PC-3 (cell line): ENCODE measurements at regions not wholly inside any gene's neighbourhood (a gene's known extent, or its start where the extent isn't known, plus 50 kb on each side); places are given as distances from the start of the nearest gene placed in this dataset.
A peak's percentile ranks its signal among the peaks of the same experiment; 100 is the strongest.

Experiments
- ATAC-seq: fragments of 200-7000 bp; cut with Tn5 transposase; 2 replicates; pipeline ENCODE4 v1.9.1; 2020; ENCODE audit warnings: mild to moderate bottlenecking, moderate library complexity
- BruUV-seq: library from RNA; stranded (reverse); fragments of 400-500 nt; replicated peaks from 2 replicates; lab custom pipeline; 2021; lab: Mats Ljungman, UMichigan
- CTCF ChIA-PET: fragments of 300-600 bp; sonication (Branson Sonifier 250); formaldehyde crosslinking; loops from one replicate; lab custom pipeline; 2022; ENCODE audit warnings: antibody characterized with exemption; lab: Charles Lee
- POLR2A ChIA-PET: fragments of 300-600 bp; sonication (Branson Sonifier 250); formaldehyde crosslinking; loops from one replicate; lab custom pipeline; 2022; ENCODE audit warnings: antibody characterized with exemption; ENCODE audit not compliant: unreplicated experiment; lab: Charles Lee
- DNase-seq: peaks from one replicate; pipeline ENCODE4 v3.0.0-alpha.2; 2015
- H2AFZ ChIP-seq: fragments of 300-600 bp; sonication (generic); 2 replicates; pipeline ENCODE4 v1.6.0; 2016; ENCODE audit warnings: antibody characterized with exemption, low read length
- H3F3A ChIP-seq: fragments of 300-600 bp; sonication (generic); one replicate; pipeline ENCODE4 v1.6.0; 2017; ENCODE audit warnings: antibody characterized with exemption, low read length, control low read depth, mild to moderate bottlenecking; ENCODE audit not compliant: unreplicated experiment
- H3K27ac ChIP-seq: fragments of 300-600 bp; sonication (generic); 2 replicates; pipeline ENCODE4 v1.5.1; 2016; ENCODE audit warnings: mild to moderate bottlenecking, low read length
- H3K27me3 ChIP-seq: fragments of 300-600 bp; sonication (generic); 2 replicates; pipeline ENCODE4 v1.6.1; 2016; ENCODE audit warnings: low read length, mixed read lengths
- H3K36me3 ChIP-seq: fragments of 300-600 bp; sonication (generic); 2 replicates; pipeline ENCODE4 v1.6.1; 2016; ENCODE audit warnings: low read depth, mixed run types, low read length, mixed read lengths
- H3K4me1 ChIP-seq: fragments of 300-600 bp; sonication (generic); 2 replicates; pipeline ENCODE4 v1.5.1; 2016; ENCODE audit warnings: low read length; ENCODE audit not compliant: insufficient read depth
- H3K4me2 ChIP-seq: fragments of 300-600 bp; sonication (generic); 2 replicates; pipeline ENCODE4 v1.6.0; 2016; ENCODE audit warnings: low read length
- H3K4me3 ChIP-seq: fragments of 300-600 bp; sonication (generic); 2 replicates; pipeline ENCODE4 v1.5.1; 2016; ENCODE audit warnings: mild to moderate bottlenecking, low read length, mixed read lengths
- H3K79me2 ChIP-seq: fragments of 300-600 bp; sonication (generic); 2 replicates; pipeline ENCODE4 v1.6.1; 2017; ENCODE audit warnings: low read length, mixed read lengths
- H3K9ac ChIP-seq: fragments of 300-600 bp; sonication (generic); 2 replicates; pipeline ENCODE4 v1.6.0; 2016; ENCODE audit warnings: mild to moderate bottlenecking, low read length
- H3K9me2 ChIP-seq: fragments of 300-600 bp; sonication (generic); replicated peaks from 2 replicates; pipeline ENCODE4 v1.6.1; 2016; ENCODE audit warnings: mixed run types, low read length, mixed read lengths
- H3K9me3 ChIP-seq: fragments of 300-600 bp; sonication (generic); 2 replicates; pipeline ENCODE4 v1.6.1; 2016; ENCODE audit warnings: low read length, mixed read lengths
- H4K20me1 ChIP-seq: fragments of 300-600 bp; sonication (generic); 2 replicates; pipeline ENCODE4 v1.6.1; 2016; ENCODE audit warnings: low read length, mixed read lengths
- EZH2 ChIP-seq: fragments of 300-600 bp; sonication (generic); IDR thresholded peaks from one replicate; pipeline ENCODE4 v1.6.1; 2017; ENCODE audit warnings: antibody characterized with exemption, mild to moderate bottlenecking, low read length; ENCODE audit not compliant: unreplicated experiment
- EZH2phosphoT487 ChIP-seq: fragments of 300-600 bp; sonication (generic); IDR thresholded peaks from 2 replicates; pipeline ENCODE4 v1.6.1; 2018; ENCODE audit warnings: mild to moderate bottlenecking, antibody characterized with exemption, low read length, borderline replicate concordance
- intact Hi-C: fragments of 100-400 bp; cut with micrococcal nuclease; formaldehyde crosslinking; loops from 2 replicates; pipeline ENCODE4 v1.9.0; 2023
- TF ChIP-seq, protein P1 (sequence below): fragments of 300-600 bp; sonication (generic); conservative IDR thresholded peaks from 2 replicates; pipeline ENCODE4 v1.5.1; 2017; ENCODE audit warnings: antibody characterized with exemption, low read depth, mild to moderate bottlenecking, low read length

DNA sequence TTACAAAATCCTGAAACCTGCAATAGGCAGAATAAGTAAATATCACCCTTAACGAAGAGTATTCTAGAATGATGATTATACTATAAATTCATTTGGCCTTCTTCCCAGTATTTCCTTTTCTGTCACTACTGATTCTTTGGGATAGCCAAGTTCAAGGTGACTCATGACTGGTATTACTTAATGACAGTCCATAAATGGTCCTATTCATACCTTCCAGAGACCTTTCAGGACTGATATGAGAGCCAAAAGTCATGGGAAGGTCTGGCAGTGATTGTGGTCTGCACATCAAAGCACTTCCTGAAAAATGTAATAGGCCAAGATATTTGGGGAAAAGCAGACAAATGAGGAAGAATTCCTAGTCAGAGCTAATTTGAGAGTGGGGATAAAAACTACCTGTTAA lies 239.6 kb upstream of the FAM47A start:
- intact Hi-C loops, result no loop called here
- H3K9ac ChIP-seq, result no peak overlapping the region
- H3K79me2 ChIP-seq, result no peaks in the 10 kb centered on the region
- POLR2A ChIA-PET, result no interaction called here
- H3K9me2 ChIP-seq, result no peaks in the 10 kb centered on the region
- CTCF ChIA-PET, result no interaction called here
- no TSS peak for BruUV-seq
- H3K4me3 ChIP-seq, result no peak overlapping the region
- TF ChIP-seq, protein P1, sequence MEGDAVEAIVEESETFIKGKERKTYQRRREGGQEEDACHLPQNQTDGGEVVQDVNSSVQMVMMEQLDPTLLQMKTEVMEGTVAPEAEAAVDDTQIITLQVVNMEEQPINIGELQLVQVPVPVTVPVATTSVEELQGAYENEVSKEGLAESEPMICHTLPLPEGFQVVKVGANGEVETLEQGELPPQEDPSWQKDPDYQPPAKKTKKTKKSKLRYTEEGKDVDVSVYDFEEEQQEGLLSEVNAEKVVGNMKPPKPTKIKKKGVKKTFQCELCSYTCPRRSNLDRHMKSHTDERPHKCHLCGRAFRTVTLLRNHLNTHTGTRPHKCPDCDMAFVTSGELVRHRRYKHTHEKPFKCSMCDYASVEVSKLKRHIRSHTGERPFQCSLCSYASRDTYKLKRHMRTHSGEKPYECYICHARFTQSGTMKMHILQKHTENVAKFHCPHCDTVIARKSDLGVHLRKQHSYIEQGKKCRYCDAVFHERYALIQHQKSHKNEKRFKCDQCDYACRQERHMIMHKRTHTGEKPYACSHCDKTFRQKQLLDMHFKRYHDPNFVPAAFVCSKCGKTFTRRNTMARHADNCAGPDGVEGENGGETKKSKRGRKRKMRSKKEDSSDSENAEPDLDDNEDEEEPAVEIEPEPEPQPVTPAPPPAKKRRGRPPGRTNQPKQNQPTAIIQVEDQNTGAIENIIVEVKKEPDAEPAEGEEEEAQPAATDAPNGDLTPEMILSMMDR, result no peak
- TF ChIP-seq EZH2 (no peak), EZH2phosphoT487 (no peak)
- DNase-seq, result no peak
- H3K27ac ChIP-seq, result no peak overlapping the region
- H3K9me3 ChIP-seq, result no peaks in the 10 kb centered on the region
- ATAC-seq, result no peak
- H3K27me3 ChIP-seq, result no peaks in the 10 kb centered on the region
- H2AFZ ChIP-seq, result no peak overlapping the region
- H3K36me3 ChIP-seq, result no peaks in the 10 kb centered on the region
- no peak overlapping the region for H3K4me2 ChIP-seq
- H3K4me1 ChIP-seq, result no peaks in the 10 kb centered on the region
- no peaks in the 10 kb centered on the region for H3F3A ChIP-seq
- H4K20me1 ChIP-seq, result no peaks in the 10 kb centered on the region

- H4K20me1 ChIP-seq, result no peaks in the 10 kb centered on the region
- ATAC-seq (no peak), DNase-seq (peak; percentile 30)
- ChIA-PET POLR2A (no interaction called here), CTCF (no interaction called here)
- intact Hi-C loops, result no loop called here
- no peaks in the 10 kb centered on the region for H3F3A ChIP-seq
- no peaks in the 10 kb centered on the region for H3K9me3 ChIP-seq
- no peak overlapping the region for H3K4me3 ChIP-seq
- BruUV-seq, result no TSS peak
- H3K79me2 ChIP-seq, result no peaks in the 10 kb centered on the region
- no peak overlapping the region for H3K27ac ChIP-seq
- no peaks in the 10 kb centered on the region for H3K36me3 ChIP-seq
- H3K27me3 ChIP-seq, result no peaks in the 10 kb centered on the region
- no peaks in the 10 kb centered on the region for H3K4me1 ChIP-seq
- TF ChIP-seq EZH2, result no peak
- no peak for TF ChIP-seq EZH2phosphoT487
- TF ChIP-seq, protein P1, result peak; percentile 54; the same call in 1 of the 2 replicates
- no peak overlapping the region for H3K9ac ChIP-seq
- no peaks in the 10 kb centered on the region for H3K9me2 ChIP-seq
- no peak overlapping the region; the same call in 1 of the 2 replicates for H3K4me2 ChIP-seq
- H2AFZ ChIP-seq, result no peak overlapping the region
Observed at GRCh38 chrX:34365471-34365870, 233.4 kb upstream of the FAM47A start.

- DNase-seq (peak; percentile 3), ATAC-seq (no peak)
- Histone ChIP-seq H3K9me2 (no peaks in the 10 kb centered on the region), H3K27ac (no peak overlapping the region), H3K36me3 (no peaks in the 10 kb centered on the region), H3F3A (no peaks in the 10 kb centered on the region), H3K9ac (no peak overlapping the region), H3K4me2 (no peak overlapping the region), H3K4me3 (no peak overlapping the region), H3K4me1 (no peaks in the 10 kb centered on the region), H3K79me2 (no peaks in the 10 kb centered on the region), H2AFZ (no peak overlapping the region), H3K9me3 (no peaks in the 10 kb centered on the region), H4K20me1 (no peaks in the 10 kb centered on the region), H3K27me3 (no peaks in the 10 kb centered on the region)
- TF ChIP-seq EZH2phosphoT487, result no peak
- no peak for TF ChIP-seq EZH2
- TF ChIP-seq, protein P1, result no peak
- CTCF ChIA-PET, result no interaction called here
- intact Hi-C loops, result no loop called here
- no TSS peak for BruUV-seq
- POLR2A ChIA-PET, result no interaction called here
Observed at GRCh38 chrX:34350561-34351335, 218.6 kb upstream of the FAM47A start.
